Adrenal gland (tissue), 5 donors: ENCODE measurements at regions not wholly inside any gene's neighbourhood (a gene's known extent, or its start where the extent isn't known, plus 50 kb on each side); places are given as distances from the start of the nearest gene placed in this dataset.

ENCODE experiments used
- POLR2A ChIP-seq, 2 donors: fragments of 450-650 bp; IDR thresholded peaks; one replicate each; pipeline ENCODE4 v1.6.1; 2017; ENCODE audit warnings: antibody characterized with exemption in 2 of 2, mild to moderate bottlenecking in 2 of 2, moderate library complexity in 1 of 2
- TF ChIP-seq, protein P1 (sequence below), 6 experiments: fragments of 450-650 bp in 4 of 6; fragments of 200-600 bp in 2 of 6; sonication (generic) in 1 of 6; IDR thresholded peaks; 1 replicate in 5 of 6; 2 replicates in 1 of 6; pipeline versions ENCODE4 v1.5.1 to v1.8.0; 2016 to 2021; ENCODE audit warnings: antibody characterized with exemption in 6 of 6, mild to moderate bottlenecking in 2 of 6, moderate library complexity in 1 of 6
- donor health status: DM: no; HTN: no; CAD: no.

DNA sequence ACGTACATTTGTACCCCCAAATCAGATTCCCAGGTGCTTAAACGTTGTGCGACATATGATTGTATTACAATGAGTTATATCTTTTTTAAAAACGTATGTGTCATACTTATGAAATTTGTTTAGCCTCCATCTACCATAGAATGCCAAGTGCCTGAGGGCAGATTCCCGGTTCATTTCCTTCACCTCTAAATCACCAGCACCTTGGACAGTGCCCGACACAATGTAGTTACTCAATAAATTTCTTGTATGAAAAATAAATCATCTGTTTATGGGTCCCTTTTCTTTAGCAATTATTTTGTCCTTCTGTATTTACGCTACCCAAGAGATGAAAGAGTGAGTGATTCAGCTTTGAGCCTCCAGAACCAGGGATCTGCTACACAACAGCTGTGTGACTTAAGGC lies 157.4 kb downstream of the TBX5 start:
- TF ChIP-seq, protein P1, sequence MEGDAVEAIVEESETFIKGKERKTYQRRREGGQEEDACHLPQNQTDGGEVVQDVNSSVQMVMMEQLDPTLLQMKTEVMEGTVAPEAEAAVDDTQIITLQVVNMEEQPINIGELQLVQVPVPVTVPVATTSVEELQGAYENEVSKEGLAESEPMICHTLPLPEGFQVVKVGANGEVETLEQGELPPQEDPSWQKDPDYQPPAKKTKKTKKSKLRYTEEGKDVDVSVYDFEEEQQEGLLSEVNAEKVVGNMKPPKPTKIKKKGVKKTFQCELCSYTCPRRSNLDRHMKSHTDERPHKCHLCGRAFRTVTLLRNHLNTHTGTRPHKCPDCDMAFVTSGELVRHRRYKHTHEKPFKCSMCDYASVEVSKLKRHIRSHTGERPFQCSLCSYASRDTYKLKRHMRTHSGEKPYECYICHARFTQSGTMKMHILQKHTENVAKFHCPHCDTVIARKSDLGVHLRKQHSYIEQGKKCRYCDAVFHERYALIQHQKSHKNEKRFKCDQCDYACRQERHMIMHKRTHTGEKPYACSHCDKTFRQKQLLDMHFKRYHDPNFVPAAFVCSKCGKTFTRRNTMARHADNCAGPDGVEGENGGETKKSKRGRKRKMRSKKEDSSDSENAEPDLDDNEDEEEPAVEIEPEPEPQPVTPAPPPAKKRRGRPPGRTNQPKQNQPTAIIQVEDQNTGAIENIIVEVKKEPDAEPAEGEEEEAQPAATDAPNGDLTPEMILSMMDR (IDR thresholded peaks at IDR 0.05) = no peak
- TF ChIP-seq POLR2A (IDR thresholded peaks at IDR 0.05) = no peak
